Upper lobe of left lung (tissue), 4 donors: ENCODE measurements at regions not wholly inside any gene's neighbourhood (a gene's known extent, or its start where the extent isn't known, plus 50 kb on each side); places are given as distances from the start of the nearest gene placed in this dataset.

Experiments used
- EP300 ChIP-seq, 4 donors: sonication (generic); formaldehyde crosslinking; IDR thresholded peaks; one replicate each; pipeline ENCODE4 v1.5.1; 2017; ENCODE audit warnings: antibody characterized with exemption in 4 of 4, control low read depth in 2 of 4
- POLR2A ChIP-seq, 4 donors: fragments of 450-650 bp; IDR thresholded peaks; one replicate each; pipeline ENCODE4 v1.5.1; 2016 to 2017; ENCODE audit warnings: antibody characterized with exemption in 4 of 4, mild to moderate bottlenecking in 2 of 4

DNA sequence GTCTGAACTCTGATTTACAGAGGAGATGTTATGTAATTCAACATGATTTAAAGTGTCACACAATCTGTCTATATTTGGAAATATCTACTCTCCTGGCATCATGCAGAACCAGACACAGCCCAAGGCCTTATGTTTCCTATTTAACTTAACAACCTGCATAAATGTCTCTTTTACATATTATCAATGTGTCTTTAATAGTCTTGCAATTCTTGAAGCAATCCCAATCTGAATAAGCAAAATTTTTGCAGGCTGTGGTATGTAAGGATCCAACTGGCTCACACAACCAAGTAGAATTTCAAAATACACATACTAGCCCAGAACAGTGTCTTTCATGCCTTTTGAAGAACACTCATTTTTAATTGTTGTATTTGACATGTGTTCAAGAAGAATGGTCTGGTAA lies 443.2 kb downstream of the MAFB start:
- no peak for TF ChIP-seq POLR2A (IDR thresholded peaks at IDR 0.05)
- no peak for TF ChIP-seq EP300 (IDR thresholded peaks at IDR 0.05)
